NCI-H2196 (cell line): ENCODE measurements at regions not wholly inside any gene's neighbourhood (a gene's known extent, or its start where the extent isn't known, plus 50 kb on each side); places are given as distances from the start of the nearest gene placed in this dataset.

Source experiments
- DNase-seq: peaks from one replicate; lab custom pipeline; 2025; ENCODE audit not compliant: unreplicated experiment; lab: John Stamatoyannopoulos, UW

GRCh38 chr2:2704428-2705090 is 373.5 kb upstream of the MYT1L start:
- DNase-seq, result no peak

GRCh38 chr2:2703762-2704427 is 372.8 kb upstream of the MYT1L start:
- DNase-seq, result no peak

GRCh38 chr2:2703172-2703571 is 372.1 kb upstream of the MYT1L start:
- DNase-seq, result no peak

GRCh38 chr2:2702385-2702784 is 371.3 kb upstream of the MYT1L start:
- DNase-seq, result no peak

- no peak for DNase-seq
Measured at GRCh38 chr2:2701813-2702212, 370.7 kb upstream of the MYT1L start.

- no peak for DNase-seq
Measured at GRCh38 chr2:2701176-2701781, 370.2 kb upstream of the MYT1L start.

GRCh38 chr2:2699121-2699505 is 368.0 kb upstream of the MYT1L start:
- DNase-seq, result no peak

GRCh38 chr2:2698182-2699120 is 367.4 kb upstream of the MYT1L start:
- peak; percentile 62 for DNase-seq

GRCh38 chr2:2696733-2697455 is 365.8 kb upstream of the MYT1L start:
- no peak for DNase-seq

GRCh38 chr2:2696325-2696724 is 365.2 kb upstream of the MYT1L start:
- DNase-seq, result no peak

GRCh38 chr2:2694746-2695145 is 363.7 kb upstream of the MYT1L start:
- no peak for DNase-seq

- DNase-seq, result no peak
Measured at GRCh38 chr2:2692599-2693389, 361.7 kb upstream of the MYT1L start.

GRCh38 chr2:2691419-2691818 is 360.3 kb upstream of the MYT1L start:
- DNase-seq, result no peak

GRCh38 chr2:2690985-2691384 is 359.9 kb upstream of the MYT1L start:
- no peak for DNase-seq

- DNase-seq, result peak; percentile 44
Measured at GRCh38 chr2:2689306-2689705, 358.2 kb upstream of the MYT1L start.

- no peak for DNase-seq
Measured at GRCh38 chr2:2688254-2688653, 357.2 kb upstream of the MYT1L start.

- DNase-seq, result no peak
Measured at GRCh38 chr2:2687745-2688144, 356.7 kb upstream of the MYT1L start.

GRCh38 chr2:2686222-2686621 is 355.1 kb upstream of the MYT1L start:
- DNase-seq, result no peak

- no peak for DNase-seq
Measured at GRCh38 chr2:2683606-2684224, 352.6 kb upstream of the MYT1L start.
